OCI-LY3 (cell line): ENCODE measurements at regions not wholly inside any gene's neighbourhood (a gene's known extent, or its start where the extent isn't known, plus 50 kb on each side); places are given as distances from the start of the nearest gene placed in this dataset.

Experiments
- CTCF ChIP-seq: fragments of 200-600, 300-600 bp; sonication (generic); IDR thresholded peaks from 2 replicates; pipeline ENCODE4 v1.5.1; 2014; ENCODE audit warnings: antibody characterized with exemption, low read length, low read depth
- EZH2phosphoT487 ChIP-seq: fragments of 200-600 bp; shearing (Covaris generic); IDR thresholded peaks from 2 replicates; pipeline ENCODE4 v1.6.1; 2018; ENCODE audit warnings: antibody characterized with exemption, mixed run types, low read depth

- no peak for TF ChIP-seq CTCF
- TF ChIP-seq EZH2phosphoT487, result no peak
Measured at GRCh38 chr3:71968544-71968943, 183.6 kb upstream of the PROK2 start.
